ENCODE measurements at regions not wholly inside any gene's neighbourhood (a gene's known extent, or its start where the extent isn't known, plus 50 kb on each side); places are given as distances from the start of the nearest gene placed in this dataset.

GRCh38 chr6:21947731-21948386 lies 349.0 kb downstream of the PRL start:
- DNase-seq (ENCODE audit: extremely low read depth in 1 of 2, low read depth in 1 of 2): no peak

- no peak for DNase-seq (ENCODE audit: extremely low read depth in 1 of 2, low read depth in 1 of 2)
Observed at GRCh38 chr6:21949211-21949801, 347.5 kb downstream of the PRL start.

- no peak for DNase-seq (ENCODE audit: extremely low read depth in 1 of 2, low read depth in 1 of 2)
Observed at GRCh38 chr6:21952367-21952766, 344.5 kb downstream of the PRL start.

- DNase-seq (ENCODE audit: extremely low read depth in 1 of 2, low read depth in 1 of 2): no peak
Observed at GRCh38 chr6:21953831-21954801, 342.7 kb downstream of the PRL start.

GRCh38 chr6:21955053-21955595 lies 341.7 kb downstream of the PRL start:
- no peak for DNase-seq (ENCODE audit: extremely low read depth in 1 of 2, low read depth in 1 of 2)

GRCh38 chr6:21955951-21956350 lies 340.9 kb downstream of the PRL start:
- no peak for DNase-seq (ENCODE audit: extremely low read depth in 1 of 2, low read depth in 1 of 2)

- DNase-seq (ENCODE audit: extremely low read depth in 1 of 2, low read depth in 1 of 2): no peak
Observed at GRCh38 chr6:21958428-21958827, 338.4 kb downstream of the PRL start.

GRCh38 chr6:21961226-21961625 lies 335.6 kb downstream of the PRL start:
- no peak for DNase-seq (ENCODE audit: extremely low read depth in 1 of 2, low read depth in 1 of 2)

- DNase-seq (ENCODE audit: extremely low read depth in 1 of 2, low read depth in 1 of 2): no peak
Observed at GRCh38 chr6:21965016-21965415, 331.8 kb downstream of the PRL start.

GRCh38 chr6:21965953-21966539 lies 330.8 kb downstream of the PRL start:
- DNase-seq (ENCODE audit: extremely low read depth in 1 of 2, low read depth in 1 of 2): no peak

GRCh38 chr6:21967056-21967974 lies 329.5 kb downstream of the PRL start:
- no peak for DNase-seq (ENCODE audit: extremely low read depth in 1 of 2, low read depth in 1 of 2)

- DNase-seq (ENCODE audit: extremely low read depth in 1 of 2, low read depth in 1 of 2): no peak
Observed at GRCh38 chr6:21968411-21968810, 328.4 kb downstream of the PRL start.

GRCh38 chr6:21969192-21969591 lies 327.6 kb downstream of the PRL start:
- DNase-seq (ENCODE audit: extremely low read depth in 1 of 2, low read depth in 1 of 2): no peak

GRCh38 chr6:21970569-21971300 lies 326.1 kb downstream of the PRL start:
- DNase-seq (ENCODE audit: extremely low read depth in 1 of 2, low read depth in 1 of 2): no peak

GRCh38 chr6:21971541-21971940 lies 325.3 kb downstream of the PRL start:
- no peak for DNase-seq (ENCODE audit: extremely low read depth in 1 of 2, low read depth in 1 of 2)

- DNase-seq (ENCODE audit: extremely low read depth in 1 of 2, low read depth in 1 of 2): no peak
Observed at GRCh38 chr6:21972516-21972915, 324.3 kb downstream of the PRL start.

GRCh38 chr6:21977346-21977745 lies 319.5 kb downstream of the PRL start:
- no peak for DNase-seq (ENCODE audit: extremely low read depth in 1 of 2, low read depth in 1 of 2)

- DNase-seq (ENCODE audit: extremely low read depth in 1 of 2, low read depth in 1 of 2): no peak
Observed at GRCh38 chr6:21981235-21981833, 315.5 kb downstream of the PRL start.

- DNase-seq (ENCODE audit: extremely low read depth in 1 of 2, low read depth in 1 of 2): no peak
Observed at GRCh38 chr6:21984135-21984534, 312.7 kb downstream of the PRL start.

Data from stimulated activated CD8-positive, alpha-beta memory T cell treated with anti-CD3 and anti-CD28 coated beads, Interleukin-7, amount 100 ng/mL, for 48 hours (primary cell).